Adrenal gland (tissue), 5 donors: ENCODE measurements at regions not wholly inside any gene's neighbourhood (a gene's known extent, or its start where the extent isn't known, plus 50 kb on each side); places are given as distances from the start of the nearest gene placed in this dataset.

ENCODE experiments used
- CTCF ChIP-seq, 6 experiments: fragments of 450-650 bp in 4 of 6; fragments of 200-600 bp in 2 of 6; sonication (generic) in 1 of 6; IDR thresholded peaks; 1 replicate in 5 of 6; 2 replicates in 1 of 6; pipeline versions ENCODE4 v1.5.1 to v1.8.0; 2016 to 2021; ENCODE audit warnings: antibody characterized with exemption in 6 of 6, mild to moderate bottlenecking in 2 of 6, moderate library complexity in 1 of 6
- POLR2A ChIP-seq, 2 donors: fragments of 450-650 bp; IDR thresholded peaks; one replicate each; pipeline ENCODE4 v1.6.1; 2017; ENCODE audit warnings: antibody characterized with exemption in 2 of 2, mild to moderate bottlenecking in 2 of 2, moderate library complexity in 1 of 2
- donor health status: DM: no; HTN: no; CAD: no.

GRCh38 chr4:164383058-164383357, 370.9 kb upstream of the SMIM31 start:
- TF ChIP-seq CTCF (IDR thresholded peaks at IDR 0.05) (no peak), POLR2A (IDR thresholded peaks at IDR 0.05) (no peak)
